ENCODE measurements at regions not wholly inside any gene's neighbourhood (a gene's known extent, or its start where the extent isn't known, plus 50 kb on each side); places are given as distances from the start of the nearest gene placed in this dataset.

GRCh38 chr2:239567786-239568185 is 167.0 kb upstream of the HDAC4 start:
- no peak overlapping the region for H3K4me3 ChIP-seq (ENCODE audit: low read depth in 1 of 3, low read length in 3 of 3)
- H3K27ac ChIP-seq (ENCODE audit: low read depth in 1 of 2, low read length in 2 of 2): no peak overlapping the region
- no peaks in the 10 kb centered on the region for H3K9me3 ChIP-seq (ENCODE audit: control insufficient read depth in 4 of 4, low read length in 3 of 4)
- no peaks in the 10 kb centered on the region for H3K36me3 ChIP-seq (ENCODE audit: control insufficient read depth in 4 of 4, insufficient read depth in 3 of 4, low read depth in 1 of 4, low read length in 3 of 4)
- WGBS: 84% methylated on average over 13 of the region's 13 CpGs
- H3K9ac ChIP-seq (ENCODE audit: low read depth in 1 of 2, low read length in 2 of 2): no peak overlapping the region
- H3K4me1 ChIP-seq (ENCODE audit: control insufficient read depth in 4 of 4, insufficient read depth in 4 of 4, low read length in 3 of 4): no peaks in the 10 kb centered on the region
- no peak for DNase-seq (ENCODE audit: low spot score)
- TF ChIP-seq MAX (IDR thresholded peaks at IDR 0.05) (no peak), GABPA (IDR thresholded peaks at IDR 0.05 in 1 of 2, conservative IDR thresholded peaks at IDR 0.05 in 1 of 2) (no peak), JUND (IDR thresholded peaks at IDR 0.05) (no peak), FOXA2 (IDR thresholded peaks at IDR 0.05) (no peak), RXRA (IDR thresholded peaks at IDR 0.05) (no peak), YY1 (IDR thresholded peaks at IDR 0.05) (no peak), EGR1 (IDR thresholded peaks at IDR 0.05; ENCODE audit: low read depth in 2 of 2) (no peak), NR2F2 (IDR thresholded peaks at IDR 0.05) (no peak), SP1 (IDR thresholded peaks at IDR 0.05) (no peak), ZBTB33 (IDR thresholded peaks at IDR 0.05) (no peak), REST (IDR thresholded peaks at IDR 0.05) (no peak), HNF4G (IDR thresholded peaks at IDR 0.05) (no peak), FOXA1 (IDR thresholded peaks at IDR 0.05) (no peak)
- TF ChIP-seq, protein P1, sequence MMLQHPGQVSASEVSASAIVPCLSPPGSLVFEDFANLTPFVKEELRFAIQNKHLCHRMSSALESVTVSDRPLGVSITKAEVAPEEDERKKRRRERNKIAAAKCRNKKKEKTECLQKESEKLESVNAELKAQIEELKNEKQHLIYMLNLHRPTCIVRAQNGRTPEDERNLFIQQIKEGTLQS (IDR thresholded peaks at IDR 0.05): no peak
- TF ChIP-seq, protein P2, sequence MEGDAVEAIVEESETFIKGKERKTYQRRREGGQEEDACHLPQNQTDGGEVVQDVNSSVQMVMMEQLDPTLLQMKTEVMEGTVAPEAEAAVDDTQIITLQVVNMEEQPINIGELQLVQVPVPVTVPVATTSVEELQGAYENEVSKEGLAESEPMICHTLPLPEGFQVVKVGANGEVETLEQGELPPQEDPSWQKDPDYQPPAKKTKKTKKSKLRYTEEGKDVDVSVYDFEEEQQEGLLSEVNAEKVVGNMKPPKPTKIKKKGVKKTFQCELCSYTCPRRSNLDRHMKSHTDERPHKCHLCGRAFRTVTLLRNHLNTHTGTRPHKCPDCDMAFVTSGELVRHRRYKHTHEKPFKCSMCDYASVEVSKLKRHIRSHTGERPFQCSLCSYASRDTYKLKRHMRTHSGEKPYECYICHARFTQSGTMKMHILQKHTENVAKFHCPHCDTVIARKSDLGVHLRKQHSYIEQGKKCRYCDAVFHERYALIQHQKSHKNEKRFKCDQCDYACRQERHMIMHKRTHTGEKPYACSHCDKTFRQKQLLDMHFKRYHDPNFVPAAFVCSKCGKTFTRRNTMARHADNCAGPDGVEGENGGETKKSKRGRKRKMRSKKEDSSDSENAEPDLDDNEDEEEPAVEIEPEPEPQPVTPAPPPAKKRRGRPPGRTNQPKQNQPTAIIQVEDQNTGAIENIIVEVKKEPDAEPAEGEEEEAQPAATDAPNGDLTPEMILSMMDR (IDR thresholded peaks at IDR 0.05; ENCODE audit: low read depth, low read length, missing input control): no peak
- peaks cover 0 to 20% (median 0%) of the 10 kb centered on the region in 4 donors for H3K27me3 ChIP-seq (ENCODE audit: control insufficient read depth in 4 of 4, insufficient read depth in 4 of 4, low read length in 3 of 4)

- no peak overlapping the region for H3K9ac ChIP-seq (ENCODE audit: low read depth in 1 of 2, low read length in 2 of 2)
- peaks cover 0 to 20% (median 0%) of the 10 kb centered on the region in 4 donors for H3K27me3 ChIP-seq (ENCODE audit: control insufficient read depth in 4 of 4, insufficient read depth in 4 of 4, low read length in 3 of 4)
- H3K27ac ChIP-seq (ENCODE audit: low read depth in 1 of 2, low read length in 2 of 2): no peak overlapping the region
- DNase-seq (ENCODE audit: low spot score): no peak
- H3K4me1 ChIP-seq (ENCODE audit: control insufficient read depth in 4 of 4, insufficient read depth in 4 of 4, low read length in 3 of 4): no peaks in the 10 kb centered on the region
- no peaks in the 10 kb centered on the region for H3K9me3 ChIP-seq (ENCODE audit: control insufficient read depth in 4 of 4, low read length in 3 of 4)
- 64% methylated on average over 10 of the region's 10 CpGs for WGBS
- H3K4me3 ChIP-seq (ENCODE audit: low read depth in 1 of 3, low read length in 3 of 3): no peak overlapping the region
- H3K36me3 ChIP-seq (ENCODE audit: control insufficient read depth in 4 of 4, insufficient read depth in 3 of 4, low read depth in 1 of 4, low read length in 3 of 4): no peaks in the 10 kb centered on the region
- TF ChIP-seq YY1 (IDR thresholded peaks at IDR 0.05): no peak
- no peak for TF ChIP-seq GABPA (IDR thresholded peaks at IDR 0.05 in 1 of 2, conservative IDR thresholded peaks at IDR 0.05 in 1 of 2)
- TF ChIP-seq FOXA1 (IDR thresholded peaks at IDR 0.05): no peak
- no peak for TF ChIP-seq HNF4A (conservative IDR thresholded peaks at IDR 0.05)
- no peak for TF ChIP-seq NR2F2 (IDR thresholded peaks at IDR 0.05)
- no peak for TF ChIP-seq EGR1 (IDR thresholded peaks at IDR 0.05; ENCODE audit: low read depth in 2 of 2)
- no peak for TF ChIP-seq HNF4G (IDR thresholded peaks at IDR 0.05)
- no peak for TF ChIP-seq RXRA (IDR thresholded peaks at IDR 0.05)
- TF ChIP-seq, protein P2 (IDR thresholded peaks at IDR 0.05; ENCODE audit: low read depth, low read length, missing input control): no peak
- no peak for TF ChIP-seq JUND (IDR thresholded peaks at IDR 0.05)
- no peak for TF ChIP-seq RAD21 (IDR thresholded peaks at IDR 0.05)
- no peak for TF ChIP-seq REST (IDR thresholded peaks at IDR 0.05)
- no peak for TF ChIP-seq SP1 (IDR thresholded peaks at IDR 0.05)
These were observed 166.3 kb upstream of the HDAC4 start for GRCh38 chr2:239566995-239567568.

Data from liver (tissue), 8 donors.